HG02798 (cell line): ENCODE measurements at regions not wholly inside any gene's neighbourhood (a gene's known extent, or its start where the extent isn't known, plus 50 kb on each side); places are given as distances from the start of the nearest gene placed in this dataset.
"Not testable (repeated sequence)": the region's sequence is repeated elsewhere in the genome, so short reads cannot be mapped to it uniquely, and the experiment has no call there.

Experiments used
- ATAC-seq: cut with Tn5 transposase; IDR thresholded peaks from one replicate; pipeline ENCODE4 v1.9.1; 2021; ENCODE audit warnings: mild to moderate bottlenecking; ENCODE audit not compliant: unreplicated experiment, poor library complexity

DNA sequence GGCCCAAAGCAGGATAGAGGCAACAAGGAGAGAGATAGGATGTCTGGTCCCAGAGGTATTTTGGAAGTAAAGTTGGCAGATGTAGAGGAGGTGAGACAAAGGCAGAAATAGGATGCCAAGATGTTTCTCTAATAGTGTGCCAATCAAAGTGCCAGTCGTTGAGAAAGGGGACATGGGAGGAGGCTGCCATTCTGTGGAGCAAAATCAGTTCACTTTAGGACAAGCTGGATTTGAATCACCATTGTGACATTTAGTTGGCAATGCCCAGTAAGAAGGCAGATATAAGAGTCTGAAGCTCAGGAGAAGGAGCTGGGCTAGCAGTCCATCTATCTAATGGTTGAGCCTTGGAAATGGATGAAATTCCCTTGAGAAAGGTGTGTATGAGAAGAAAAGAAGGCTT, 53.8 kb downstream of the ADRB2 start:
- ATAC-seq: no peak

DNA sequence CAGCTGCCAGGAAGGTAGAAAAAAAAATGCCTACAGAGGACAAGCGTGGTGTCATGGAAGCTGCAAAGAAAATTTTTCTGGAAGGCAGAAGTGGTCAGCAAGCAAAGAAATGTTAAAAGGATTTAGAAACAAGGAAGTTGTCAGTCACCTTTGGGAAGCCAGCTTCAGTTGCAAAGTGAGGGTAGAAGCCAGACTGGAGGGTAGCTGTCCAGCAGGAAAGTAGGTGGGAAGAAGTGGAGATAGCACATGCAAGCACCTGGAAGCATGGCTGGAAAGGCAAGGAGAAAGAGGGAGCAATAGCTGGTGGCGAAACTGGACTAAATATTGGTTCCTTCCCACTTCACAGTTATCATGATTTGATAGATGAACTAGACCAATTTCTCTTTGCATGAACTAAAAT, 54.3 kb downstream of the ADRB2 start:
- ATAC-seq: no peak

DNA sequence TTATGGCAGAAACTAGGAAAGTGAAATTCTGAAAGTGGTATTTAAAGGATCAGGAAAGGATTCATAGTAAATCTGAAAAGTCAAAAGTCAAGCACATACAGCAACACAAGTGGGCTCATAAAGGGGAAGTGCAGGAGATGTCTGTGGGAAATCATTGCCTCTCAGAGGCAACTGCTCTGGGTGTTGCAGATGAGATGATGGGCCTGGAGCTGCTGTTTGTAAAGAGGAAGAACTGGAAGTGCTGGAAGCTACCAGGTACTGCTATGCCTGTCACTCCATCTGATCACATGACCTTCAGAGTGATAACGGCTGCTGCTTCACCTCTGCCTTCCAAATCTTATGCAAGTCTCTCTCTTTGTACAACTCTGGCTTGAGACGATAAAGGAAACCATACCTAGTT, 55.9 kb downstream of the ADRB2 start:
- no peak for ATAC-seq

DNA sequence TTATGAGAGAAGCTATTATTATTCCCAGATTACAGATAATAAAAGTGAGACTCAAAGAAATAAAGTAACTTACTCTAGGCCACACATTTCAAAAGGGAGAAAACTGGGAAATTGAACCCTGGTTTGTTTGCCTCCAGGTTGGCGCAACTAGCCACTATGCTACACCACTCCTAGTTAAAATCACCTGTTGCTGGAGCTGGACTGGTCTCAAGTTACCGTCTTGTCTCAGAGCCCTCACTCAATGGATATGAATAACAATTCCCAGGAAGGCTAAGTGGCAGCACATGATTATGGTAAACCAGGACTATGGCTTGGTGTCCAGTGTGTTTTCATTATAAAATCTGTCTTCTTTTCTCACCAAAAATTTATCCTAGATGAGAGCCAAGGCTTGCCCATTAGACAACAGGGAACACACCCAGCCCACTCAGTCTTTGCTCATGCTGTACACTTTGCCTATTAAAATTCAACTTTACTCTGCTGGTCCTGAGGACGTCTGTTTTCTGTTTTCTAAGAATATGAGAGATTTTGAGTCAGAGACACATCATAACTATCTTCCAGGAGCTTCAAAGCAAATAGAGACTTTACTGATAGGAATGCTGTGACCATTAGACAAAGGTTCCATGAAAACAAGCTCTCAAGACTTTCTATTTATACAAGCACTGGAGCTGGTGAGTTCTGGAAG, 58.1 kb downstream of the ADRB2 start:
- no peak for ATAC-seq

DNA sequence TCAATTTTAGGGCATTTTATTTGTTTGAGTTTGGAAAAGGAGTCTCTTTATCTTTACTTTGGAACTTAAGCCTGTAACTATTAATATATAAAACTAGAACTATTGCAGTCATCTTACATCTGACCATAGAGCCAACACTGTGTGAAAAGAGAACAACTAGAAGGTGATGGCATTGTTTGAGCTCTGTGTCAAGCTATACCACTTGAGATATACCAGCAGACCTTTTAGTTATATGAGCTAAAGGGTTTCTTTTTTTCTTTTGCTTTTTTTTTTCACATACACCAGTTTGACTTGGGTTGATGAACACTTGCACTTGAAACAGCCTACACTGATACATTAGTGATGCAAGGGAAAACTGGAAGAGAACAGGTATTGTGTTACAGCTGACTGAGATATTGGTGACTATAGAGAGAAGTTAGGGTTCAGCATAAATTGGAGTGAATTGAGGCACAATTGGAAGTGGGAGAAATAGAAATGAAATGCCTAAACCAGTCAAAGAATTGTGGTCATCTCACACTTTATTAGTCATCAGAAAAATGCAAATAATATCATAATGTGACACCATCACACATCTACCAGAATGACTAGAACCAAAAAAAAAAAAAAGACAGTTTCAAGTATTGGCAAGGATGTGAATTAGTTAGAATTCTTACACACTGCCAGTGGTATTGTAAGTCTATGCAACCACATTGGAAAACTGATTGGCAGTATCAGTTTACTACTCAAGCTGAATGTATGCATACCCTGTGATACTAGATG, 60.9 kb downstream of the ADRB2 start:
- no peak for ATAC-seq

DNA sequence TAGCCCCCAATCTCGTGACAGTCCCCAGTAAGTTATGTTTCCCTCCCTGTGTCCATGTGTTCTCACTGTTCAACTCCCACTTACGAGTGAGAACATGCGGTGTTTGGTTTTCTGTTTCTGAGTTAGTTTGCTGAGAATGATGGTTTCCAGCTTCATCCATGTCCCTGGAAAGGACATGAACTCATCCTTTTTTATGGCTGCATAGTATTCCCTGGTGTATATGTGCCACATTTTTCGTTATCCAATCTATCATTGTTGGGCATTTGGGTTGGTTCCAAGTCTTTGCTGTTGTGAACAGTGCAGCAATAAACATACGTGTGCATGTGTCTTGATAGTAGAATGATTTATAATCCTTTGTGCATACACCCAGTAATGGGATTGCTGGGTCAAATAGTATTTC, 63.5 kb downstream of the ADRB2 start:
- not testable (repeated sequence) for ATAC-seq

DNA sequence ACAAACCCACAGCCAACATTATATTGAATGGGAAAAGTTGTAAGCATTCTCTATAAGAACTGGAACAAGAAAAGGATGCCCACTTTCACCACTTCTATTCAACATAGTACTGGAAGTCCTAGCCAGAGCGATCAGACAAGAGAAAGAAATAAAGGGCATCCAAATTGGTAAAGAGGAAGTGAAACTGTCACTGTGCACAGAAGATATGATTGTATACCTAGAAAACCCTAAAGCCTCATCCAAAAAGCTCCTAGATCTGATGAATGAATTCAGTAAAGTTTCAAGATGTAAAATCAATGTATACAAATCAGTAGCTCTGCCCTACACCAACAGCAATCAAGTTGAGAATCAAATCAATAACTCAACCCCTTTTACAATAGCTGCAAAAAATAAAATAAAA, 69.0 kb downstream of the ADRB2 start:
- not testable (repeated sequence) for ATAC-seq

DNA sequence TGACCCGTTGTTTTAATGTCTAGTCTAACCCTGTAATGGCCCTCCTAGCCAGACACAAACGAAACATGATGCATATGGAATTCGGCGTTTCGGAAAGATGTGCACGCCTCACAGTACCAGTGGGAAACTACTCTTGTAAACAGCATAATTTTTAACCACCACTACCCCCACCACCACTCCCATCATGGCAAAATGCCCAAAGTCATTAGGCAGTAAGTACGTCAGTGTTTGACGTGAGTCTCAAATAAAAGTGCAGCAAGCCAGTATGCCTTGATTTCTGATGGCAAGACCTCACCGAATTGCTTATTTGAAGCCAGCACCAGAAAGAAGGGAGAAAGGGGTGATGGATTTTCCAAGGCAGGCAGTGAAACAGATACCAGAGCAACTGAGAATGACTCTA, 71.4 kb downstream of the ADRB2 start:
- ATAC-seq: no peak

DNA sequence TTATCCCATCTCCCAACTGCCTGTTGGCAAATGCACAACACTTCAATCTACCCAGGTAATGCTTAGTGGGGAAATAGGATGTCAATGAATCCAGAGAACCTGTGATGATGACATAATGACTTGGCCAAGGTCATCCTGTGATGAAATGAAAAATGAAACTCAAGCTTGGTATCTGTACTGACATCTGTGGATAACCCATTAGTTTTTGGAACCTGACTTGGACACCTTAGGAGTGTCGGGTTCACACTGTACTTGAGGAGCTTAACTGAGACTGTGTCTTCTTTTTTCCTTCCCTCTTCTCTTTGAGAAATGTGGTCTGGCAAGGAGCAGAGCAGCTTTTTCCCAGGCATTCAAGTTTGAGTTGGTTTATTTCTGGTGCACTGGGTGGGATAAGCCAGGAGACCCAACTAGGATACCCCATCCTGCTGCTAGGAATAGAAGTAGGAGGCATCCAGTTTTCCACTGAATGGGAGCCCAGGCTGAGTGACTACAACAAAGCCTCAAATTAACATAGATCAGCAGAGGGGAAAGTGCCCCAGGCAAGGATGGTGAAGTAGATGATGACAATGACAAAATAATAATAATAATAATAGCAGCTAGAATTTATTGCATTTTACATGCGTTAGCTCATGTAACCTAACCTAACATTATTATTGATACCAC, 72.1 kb downstream of the ADRB2 start:
- no peak for ATAC-seq

DNA sequence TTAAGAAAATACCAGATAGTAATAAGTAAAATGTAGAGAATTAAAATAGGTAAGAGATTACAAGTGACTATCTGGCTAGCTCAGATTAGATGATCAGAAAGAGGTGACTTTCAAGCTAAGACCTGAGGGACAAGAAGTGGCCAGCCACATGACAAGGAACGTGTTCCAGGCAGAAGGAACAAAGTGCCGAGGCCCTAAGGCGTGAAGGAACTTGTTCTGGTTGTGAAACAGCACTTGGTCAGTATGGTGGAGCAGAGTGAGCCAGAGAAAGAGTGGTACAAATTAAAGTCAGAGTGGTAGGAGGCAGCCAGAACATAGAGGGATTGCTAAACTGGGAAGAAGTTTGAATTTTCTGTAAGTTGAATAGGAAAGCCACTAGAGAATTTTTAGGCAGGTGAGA, 73.6 kb downstream of the ADRB2 start:
- no peak for ATAC-seq

DNA sequence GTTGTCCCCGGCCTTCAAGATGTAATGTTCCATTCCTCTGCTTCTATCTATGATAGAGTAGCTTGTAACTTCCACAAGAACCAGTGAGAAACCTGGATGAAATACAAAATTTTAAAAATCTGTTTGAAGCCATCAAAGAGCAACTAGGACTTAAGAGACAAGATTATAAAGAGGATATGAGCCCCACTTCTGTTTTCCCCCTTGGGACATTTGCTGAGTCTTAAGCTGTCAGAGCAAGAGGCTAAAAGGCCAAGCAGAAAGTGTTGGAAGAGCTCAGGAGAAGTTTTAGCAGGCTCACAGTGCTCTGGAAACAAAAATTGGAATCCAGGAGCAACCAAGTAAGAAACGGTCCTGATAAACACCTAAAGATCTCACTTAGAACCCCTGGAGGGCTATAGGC, 76.1 kb downstream of the ADRB2 start:
- ATAC-seq: no peak

DNA sequence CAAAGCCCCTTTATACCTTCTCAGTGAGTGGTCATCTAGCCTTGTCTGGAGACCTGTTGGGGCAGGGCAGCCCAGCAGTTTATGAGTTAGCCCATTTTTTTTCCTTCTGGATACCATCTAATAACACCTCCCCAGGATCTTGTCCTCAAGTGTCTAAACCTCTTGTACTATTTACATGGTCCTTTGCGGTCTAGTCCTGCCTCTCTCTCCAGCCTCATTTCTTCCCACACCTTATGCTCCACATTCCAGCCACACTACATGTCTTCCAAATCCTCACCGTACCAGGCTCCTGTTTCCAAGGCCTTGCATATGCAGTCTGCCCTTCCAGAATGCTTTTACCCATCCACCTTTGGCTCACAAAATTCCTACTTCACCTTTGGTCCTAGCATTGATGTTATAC, 77.2 kb downstream of the ADRB2 start:
- ATAC-seq: no peak

DNA sequence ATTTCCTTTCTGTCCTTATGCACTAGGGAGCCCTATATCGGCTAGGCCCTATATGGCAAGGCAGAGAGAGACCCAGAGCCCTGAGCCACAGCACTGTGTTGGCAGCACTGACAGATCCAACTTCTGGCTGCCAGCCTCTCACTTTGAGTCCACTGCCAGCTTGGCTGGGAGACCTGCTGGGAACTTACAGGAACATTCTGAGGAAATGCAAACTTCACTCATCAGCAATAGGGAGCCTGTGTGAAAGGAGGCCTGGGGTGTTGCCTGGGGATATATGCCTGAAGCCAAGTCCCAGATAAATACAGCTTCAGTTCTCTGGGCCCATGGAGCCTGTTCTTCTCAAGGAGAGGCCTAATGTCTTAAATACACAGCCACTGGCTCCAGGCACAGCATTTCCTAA, 78.0 kb downstream of the ADRB2 start:
- no peak for ATAC-seq

DNA sequence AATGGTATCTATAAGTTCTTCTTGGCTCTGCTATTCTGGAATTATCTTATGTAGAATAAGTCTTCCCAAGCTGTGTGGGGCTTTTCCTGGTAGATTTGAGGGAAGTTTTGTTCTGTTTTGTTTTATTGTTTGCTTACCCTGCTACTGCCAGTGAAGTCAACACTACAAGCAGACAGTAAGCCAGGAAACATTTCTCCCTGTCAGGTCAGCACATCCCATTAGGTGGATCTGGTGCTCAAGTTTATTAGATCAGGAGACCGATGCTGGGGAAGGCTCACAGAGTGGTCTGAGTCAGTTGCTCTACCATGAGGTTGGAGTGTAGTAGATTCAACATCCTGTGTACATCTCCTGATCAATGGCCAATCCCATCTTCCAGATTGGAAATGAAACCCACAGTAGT, 79.1 kb downstream of the ADRB2 start:
- ATAC-seq: no peak

DNA sequence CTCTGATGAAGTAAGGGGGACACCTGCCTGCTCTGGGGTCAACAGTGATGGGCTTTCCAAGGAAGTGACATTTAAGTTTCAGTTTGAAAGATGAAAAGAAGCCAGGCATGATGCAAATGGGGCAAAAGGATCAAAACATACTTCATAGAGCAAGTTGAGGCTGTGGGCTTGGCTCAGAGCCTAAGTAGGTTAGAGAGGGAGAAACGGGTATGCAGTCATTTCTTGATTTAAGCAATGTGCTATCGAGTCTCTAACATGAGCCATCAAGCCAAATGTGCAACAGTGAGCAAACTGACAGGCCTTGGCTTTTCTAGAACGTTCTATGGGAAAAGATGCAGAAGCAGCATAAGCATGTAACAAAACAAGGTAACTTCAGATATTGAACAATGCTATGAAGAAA, 80.6 kb downstream of the ADRB2 start:
- no peak for ATAC-seq

DNA sequence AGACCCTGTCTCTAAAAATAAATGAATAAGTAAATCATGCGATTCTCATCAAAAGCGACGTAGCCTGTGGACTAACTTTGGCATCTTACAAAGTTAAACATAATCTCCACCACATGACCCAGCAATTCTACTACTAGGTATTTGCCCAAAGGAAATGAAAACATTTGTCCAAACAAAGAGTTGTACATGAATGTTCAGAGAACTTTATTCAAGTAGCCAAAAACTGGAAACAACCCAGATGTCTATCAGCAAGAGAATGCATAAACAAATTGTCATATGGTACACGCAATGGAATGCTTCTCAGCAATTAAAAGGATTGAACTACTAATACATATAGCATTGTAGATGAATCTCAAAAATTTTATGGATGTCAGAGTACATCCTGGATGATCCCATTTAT, 82.6 kb downstream of the ADRB2 start:
- no peak for ATAC-seq

DNA sequence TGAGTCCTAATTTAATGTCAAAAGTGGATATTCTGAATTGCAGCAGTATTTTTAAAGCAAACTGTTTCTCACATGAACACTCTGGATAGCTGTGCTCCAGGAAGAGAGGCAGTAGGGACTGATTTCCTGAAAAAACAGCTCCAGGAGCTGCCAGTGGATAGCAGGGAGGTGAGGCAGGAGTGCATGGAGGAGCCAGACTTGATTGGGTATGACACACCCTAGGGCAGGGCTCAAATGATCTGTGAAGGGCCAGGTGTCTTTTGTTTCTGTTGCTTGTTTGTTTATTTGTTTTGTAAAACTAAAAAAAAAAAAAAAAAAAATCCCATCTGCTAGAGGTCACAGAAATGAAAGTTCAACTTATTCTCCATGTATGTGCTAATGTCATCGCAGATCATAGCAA, 83.4 kb downstream of the ADRB2 start:
- ATAC-seq: no peak

DNA sequence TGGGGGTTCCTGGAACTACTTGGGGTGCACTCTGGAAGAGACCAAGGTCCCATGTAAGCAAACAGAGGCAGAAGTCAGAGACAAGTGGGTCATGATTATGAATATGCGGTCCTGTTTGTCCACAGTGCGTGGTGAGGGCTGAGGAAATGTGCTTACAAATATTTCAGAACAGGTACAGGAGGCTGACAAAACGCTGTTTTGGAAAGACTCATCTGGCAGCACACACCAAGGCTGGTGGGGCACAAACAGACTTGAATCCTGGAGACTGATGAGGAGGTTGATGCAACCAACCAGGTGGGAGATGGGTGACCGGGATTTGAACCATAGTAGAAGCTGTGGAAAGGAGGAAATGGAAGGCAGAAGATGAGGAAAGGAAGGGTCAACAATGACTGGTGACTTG, 83.8 kb downstream of the ADRB2 start:
- ATAC-seq: no peak

DNA sequence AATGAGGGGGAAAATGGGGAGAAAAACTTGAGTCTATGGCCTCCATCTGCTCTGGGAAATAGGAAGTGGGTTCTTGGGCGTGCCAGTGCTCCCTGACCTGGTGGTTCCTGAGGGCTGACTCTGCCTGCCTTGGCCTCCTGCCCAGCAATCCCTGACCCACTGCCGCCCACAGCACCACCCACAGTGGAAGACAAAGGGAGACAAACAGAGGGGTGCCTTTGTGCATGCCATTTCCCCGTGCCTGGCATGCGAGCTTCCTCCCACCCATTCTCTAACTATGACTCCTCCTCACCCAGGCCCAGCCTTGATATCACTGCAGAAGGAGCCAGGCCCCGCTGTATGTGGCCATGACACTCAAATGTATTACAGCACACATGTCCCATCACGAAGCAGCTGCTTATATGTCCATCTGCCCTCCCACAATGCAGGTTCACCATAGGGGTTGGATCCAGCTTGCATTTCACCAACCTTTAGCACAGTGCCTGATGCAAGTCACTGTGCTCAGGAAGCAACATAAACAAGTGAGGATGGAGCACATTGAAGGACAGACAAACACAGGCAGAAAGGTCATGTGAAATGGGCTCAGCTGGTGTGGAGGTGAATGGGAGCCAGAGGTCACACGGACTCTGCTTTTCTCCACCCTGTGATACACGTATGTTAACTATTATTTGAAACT, 84.4 kb downstream of the ADRB2 start:
- ATAC-seq: no peak

DNA sequence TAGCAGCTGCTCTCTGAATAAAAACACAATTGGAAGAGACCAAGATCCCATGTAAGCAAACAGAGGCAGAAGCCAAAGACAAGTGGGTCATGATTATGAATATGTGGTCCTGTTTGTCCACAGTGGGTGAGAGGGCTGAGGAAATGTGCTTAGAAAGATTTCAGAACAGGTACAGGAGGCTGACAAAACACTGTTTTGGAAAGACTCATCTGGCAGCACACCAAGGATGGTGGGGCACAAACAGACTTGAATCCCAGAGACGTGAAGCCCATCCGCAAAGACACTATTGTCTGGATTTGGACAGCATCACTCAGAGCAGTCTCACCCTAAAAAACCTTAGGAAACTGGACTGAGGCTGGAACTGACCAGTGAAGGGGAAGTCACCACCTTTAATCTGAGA, 85.0 kb downstream of the ADRB2 start:
- no peak for ATAC-seq

DNA sequence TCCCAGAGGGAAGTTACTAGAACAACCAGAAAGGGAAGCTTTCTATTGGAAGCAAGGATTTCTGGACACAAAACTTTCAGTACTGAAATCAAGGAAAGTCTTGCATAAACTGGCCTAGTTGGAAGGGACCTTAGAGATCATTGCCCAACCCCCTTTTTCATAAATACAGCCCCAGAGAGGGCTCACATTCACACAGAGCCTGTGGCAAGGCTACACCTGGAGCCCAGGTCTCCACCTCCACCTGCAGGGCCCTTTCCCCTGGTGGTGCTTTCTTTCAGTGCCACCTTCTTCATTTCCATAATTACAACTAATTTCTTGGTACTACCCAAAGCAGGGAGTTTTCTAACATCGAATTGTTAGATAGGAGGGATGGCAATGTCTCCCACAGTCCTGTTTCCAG, 85.7 kb downstream of the ADRB2 start:
- ATAC-seq: no peak
